Kidney (tissue), 13 donors: ENCODE measurements at regions not wholly inside any gene's neighbourhood (a gene's known extent, or its start where the extent isn't known, plus 50 kb on each side); places are given as distances from the start of the nearest gene placed in this dataset.
A peak's percentile ranks its signal among the peaks of the same experiment; 100 is the strongest.

ENCODE experiments used
- DNase-seq, 5 donors: peaks; one replicate each; pipeline ENCODE4 v3.0.0-alpha.2; 2013 to 2020
- FAIRE-seq: peaks from 2 replicates; lab custom pipeline; 2012; peaks lifted over from hg19 to GRCh38; lab: Jason Lieb, UNC
- H3K27ac ChIP-seq, 2 donors: one replicate each; pipeline ENCODE4 v1.7.0; 2013; ENCODE audit warnings: low read depth in 2 of 2, low read length in 2 of 2, inconsistent platforms in 1 of 2
- H3K27me3 ChIP-seq: one replicate; pipeline ENCODE4 v1.7.1; 2013; ENCODE audit warnings: low read length, inconsistent platforms; ENCODE audit not compliant: control insufficient read depth, insufficient read depth
- H3K36me3 ChIP-seq, 3 donors: one replicate each; pipeline versions ENCODE4 v1.7.0 to v1.7.1; 2013; ENCODE audit warnings: low read length in 3 of 3, control low read depth in 1 of 3, inconsistent platforms in 1 of 3; ENCODE audit not compliant: insufficient read depth in 3 of 3, control insufficient read depth in 2 of 3
- H3K4me1 ChIP-seq, 3 donors: one replicate each; pipeline versions ENCODE4 v1.7.0 to v1.7.1; 2013; ENCODE audit warnings: low read length in 3 of 3, inconsistent platforms in 1 of 3, low read depth in 1 of 3; ENCODE audit not compliant: control insufficient read depth in 2 of 3, insufficient read depth in 2 of 3
- H3K4me3 ChIP-seq, 3 donors: one replicate each; pipeline versions ENCODE4 v1.7.0 to v1.8.1; 2013; ENCODE audit warnings: low read length in 3 of 3, control low read depth in 1 of 3, inconsistent platforms in 1 of 3
- H3K9ac ChIP-seq, 3 donors: one replicate each; pipeline versions ENCODE4 v1.7.0 to v1.7.1; 2013; ENCODE audit warnings: low read length in 3 of 3, control low read depth in 1 of 3, inconsistent platforms in 1 of 3
- H3K9me3 ChIP-seq, 3 donors: one replicate each; pipeline versions ENCODE4 v1.7.0 to v1.7.1; 2013; ENCODE audit warnings: low read length in 3 of 3, control low read depth in 1 of 3, inconsistent platforms in 1 of 3; ENCODE audit not compliant: control insufficient read depth in 2 of 3, insufficient read depth in 1 of 3
- intact Hi-C: fragments of 100-400 bp; cut with DNase I; formaldehyde crosslinking; loops from one replicate; pipeline ENCODE4 v1.11.1; 2022
- TF ChIP-seq, protein P1 (sequence below): IDR thresholded peaks from 3 replicates; pipeline ENCODE4 v1.5.1; 2012; ENCODE audit warnings: mild to moderate bottlenecking, moderate library complexity, borderline replicate concordance; ENCODE audit not compliant: insufficient read depth; ENCODE audit errors: extremely low read depth
- donor health status: control.
- donor health status: control.
- donor health status: control.
- donor health status: control.
- donor health status: control.
- donor health status: DM: yes; HTN: yes; CAD: no.
- donor health status: Normal renal cell carcinoma (clear cell type).

GRCh38 chr2:52732849-52733395 is 1034.7 kb upstream of the CHAC2 start:
- FAIRE-seq (no peak), DNase-seq (peak in 1 of 5 donors; percentile 1)
- TF ChIP-seq, protein P1, sequence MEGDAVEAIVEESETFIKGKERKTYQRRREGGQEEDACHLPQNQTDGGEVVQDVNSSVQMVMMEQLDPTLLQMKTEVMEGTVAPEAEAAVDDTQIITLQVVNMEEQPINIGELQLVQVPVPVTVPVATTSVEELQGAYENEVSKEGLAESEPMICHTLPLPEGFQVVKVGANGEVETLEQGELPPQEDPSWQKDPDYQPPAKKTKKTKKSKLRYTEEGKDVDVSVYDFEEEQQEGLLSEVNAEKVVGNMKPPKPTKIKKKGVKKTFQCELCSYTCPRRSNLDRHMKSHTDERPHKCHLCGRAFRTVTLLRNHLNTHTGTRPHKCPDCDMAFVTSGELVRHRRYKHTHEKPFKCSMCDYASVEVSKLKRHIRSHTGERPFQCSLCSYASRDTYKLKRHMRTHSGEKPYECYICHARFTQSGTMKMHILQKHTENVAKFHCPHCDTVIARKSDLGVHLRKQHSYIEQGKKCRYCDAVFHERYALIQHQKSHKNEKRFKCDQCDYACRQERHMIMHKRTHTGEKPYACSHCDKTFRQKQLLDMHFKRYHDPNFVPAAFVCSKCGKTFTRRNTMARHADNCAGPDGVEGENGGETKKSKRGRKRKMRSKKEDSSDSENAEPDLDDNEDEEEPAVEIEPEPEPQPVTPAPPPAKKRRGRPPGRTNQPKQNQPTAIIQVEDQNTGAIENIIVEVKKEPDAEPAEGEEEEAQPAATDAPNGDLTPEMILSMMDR = no peak
- Histone ChIP-seq H3K4me3 (no peak overlapping the region), H3K36me3 (no peaks in the 10 kb centered on the region), H3K9me3 (peaks cover 0 to 2% (median 0%) of the 10 kb centered on the region in 3 donors), H3K27me3 (no peaks in the 10 kb centered on the region), H3K27ac (no peak overlapping the region), H3K4me1 (no peaks in the 10 kb centered on the region), H3K9ac (no peak overlapping the region)
- intact Hi-C loops = no loop called here

- TF ChIP-seq, protein P1 = no peak
- H3K4me1 ChIP-seq = no peaks in the 10 kb centered on the region
- H3K27me3 ChIP-seq = no peaks in the 10 kb centered on the region
- no peak for DNase-seq
- FAIRE-seq = no peak
- H3K36me3 ChIP-seq = no peaks in the 10 kb centered on the region
- H3K9ac ChIP-seq = no peak overlapping the region
- peaks cover 0 to 6% (median 0%) of the 10 kb centered on the region in 3 donors for H3K9me3 ChIP-seq
- no peak overlapping the region for H3K4me3 ChIP-seq
- intact Hi-C loops = no loop called here
- H3K27ac ChIP-seq = no peak overlapping the region
These were observed 1043.0 kb upstream of the CHAC2 start for GRCh38 chr2:52724585-52724984.

DNA sequence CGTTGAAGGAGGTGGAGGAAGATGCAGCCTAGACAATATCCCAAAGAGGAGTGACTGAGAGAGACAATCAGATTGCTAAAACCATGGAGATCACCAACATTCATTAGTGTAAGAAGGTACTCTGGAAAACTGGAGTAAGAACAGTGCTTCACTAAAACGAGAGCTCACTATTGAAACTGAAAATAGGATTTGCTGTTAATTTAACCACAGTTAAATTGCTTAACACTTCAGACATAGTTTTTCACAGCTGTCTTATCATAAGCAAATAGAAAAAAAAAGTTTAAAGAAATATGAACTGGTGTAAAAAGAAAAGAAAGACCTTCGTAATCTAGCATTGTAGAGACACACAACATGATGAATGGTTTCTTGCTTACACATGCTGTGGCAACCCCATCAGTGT is 1049.8 kb upstream of the CHAC2 start:
- Histone ChIP-seq H3K36me3 (no peaks in the 10 kb centered on the region), H3K27me3 (no peaks in the 10 kb centered on the region), H3K4me1 (no peaks in the 10 kb centered on the region), H3K4me3 (no peak overlapping the region), H3K9me3 (no peaks in the 10 kb centered on the region), H3K9ac (no peak overlapping the region), H3K27ac (no peak overlapping the region)
- FAIRE-seq (no peak), DNase-seq (no peak)
- intact Hi-C loops = no loop called here
- TF ChIP-seq, protein P1 = no peak
